ENCODE measurements at regions not wholly inside any gene's neighbourhood (a gene's known extent, or its start where the extent isn't known, plus 50 kb on each side); places are given as distances from the start of the nearest gene placed in this dataset.
"Not testable (repeated sequence)": the region's sequence is repeated elsewhere in the genome, so short reads cannot be mapped to it uniquely, and the experiment has no call there.

DNA sequence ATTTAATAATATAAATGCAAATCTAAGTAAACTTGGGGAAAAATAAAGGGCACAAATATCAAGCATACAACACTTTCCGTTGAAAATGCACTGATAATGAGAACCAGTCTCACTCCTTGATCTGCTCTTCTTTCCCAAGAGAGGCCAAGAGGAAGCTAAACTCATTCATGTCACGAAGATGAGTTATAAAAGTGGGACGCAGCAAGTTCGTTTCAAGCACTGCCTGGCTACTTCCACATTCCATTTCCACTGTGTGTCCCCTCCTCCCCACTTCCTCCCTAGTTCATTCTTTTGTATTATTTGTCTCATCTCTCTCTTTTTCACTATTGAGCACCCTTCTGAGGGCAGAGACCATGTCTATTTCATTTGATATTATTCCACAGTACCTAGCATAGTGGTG is 158.1 kb downstream of the SLC24A2 start:
- Histone ChIP-seq H3K27me3 (replicated peaks) (no peaks in the 10 kb centered on the region), H3K4me3 (ENCODE audit: low read depth, low read length) (no peak overlapping the region), H3K36me3 (replicated peaks) (no peaks in the 10 kb centered on the region), H3K27ac (no peak overlapping the region)
- DNase-seq, result no peak
- in situ Hi-C loops (cut with HindIII; ENCODE audit: low pct_ligation_motif_present, low sequenced_read_pairs), result no loop called here
- TF ChIP-seq, protein P1, sequence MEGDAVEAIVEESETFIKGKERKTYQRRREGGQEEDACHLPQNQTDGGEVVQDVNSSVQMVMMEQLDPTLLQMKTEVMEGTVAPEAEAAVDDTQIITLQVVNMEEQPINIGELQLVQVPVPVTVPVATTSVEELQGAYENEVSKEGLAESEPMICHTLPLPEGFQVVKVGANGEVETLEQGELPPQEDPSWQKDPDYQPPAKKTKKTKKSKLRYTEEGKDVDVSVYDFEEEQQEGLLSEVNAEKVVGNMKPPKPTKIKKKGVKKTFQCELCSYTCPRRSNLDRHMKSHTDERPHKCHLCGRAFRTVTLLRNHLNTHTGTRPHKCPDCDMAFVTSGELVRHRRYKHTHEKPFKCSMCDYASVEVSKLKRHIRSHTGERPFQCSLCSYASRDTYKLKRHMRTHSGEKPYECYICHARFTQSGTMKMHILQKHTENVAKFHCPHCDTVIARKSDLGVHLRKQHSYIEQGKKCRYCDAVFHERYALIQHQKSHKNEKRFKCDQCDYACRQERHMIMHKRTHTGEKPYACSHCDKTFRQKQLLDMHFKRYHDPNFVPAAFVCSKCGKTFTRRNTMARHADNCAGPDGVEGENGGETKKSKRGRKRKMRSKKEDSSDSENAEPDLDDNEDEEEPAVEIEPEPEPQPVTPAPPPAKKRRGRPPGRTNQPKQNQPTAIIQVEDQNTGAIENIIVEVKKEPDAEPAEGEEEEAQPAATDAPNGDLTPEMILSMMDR (IDR thresholded peaks at IDR 0.05; ENCODE audit: low read depth, low read length, missing control alignments), result no peak

DNA sequence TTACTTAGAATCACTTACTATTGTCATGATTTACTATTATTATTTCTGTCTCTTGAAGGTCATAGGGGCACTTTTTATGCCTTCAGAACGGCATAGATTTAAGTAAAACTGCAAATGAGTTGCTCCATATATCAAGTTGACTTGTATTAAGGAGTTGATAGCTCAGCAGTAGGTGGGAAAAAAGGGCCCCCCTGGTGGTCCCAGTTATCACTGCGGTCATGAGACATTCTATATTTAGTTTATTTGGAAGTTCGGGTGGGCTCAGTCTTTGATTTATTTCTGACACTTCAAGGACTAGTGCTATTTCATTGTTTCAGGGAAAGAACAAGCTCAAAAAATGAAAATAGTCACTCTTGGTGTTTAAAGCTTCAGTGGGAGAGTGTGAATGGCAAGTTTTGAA is 159.3 kb downstream of the SLC24A2 start:
- Histone ChIP-seq H3K27ac (no peak overlapping the region), H3K36me3 (replicated peaks) (no peaks in the 10 kb centered on the region), H3K27me3 (replicated peaks) (no peaks in the 10 kb centered on the region), H3K4me3 (ENCODE audit: low read depth, low read length) (no peak overlapping the region)
- no peak for DNase-seq
- TF ChIP-seq, protein P1 (IDR thresholded peaks at IDR 0.05; ENCODE audit: low read depth, low read length, missing control alignments), result no peak
- in situ Hi-C loops (cut with HindIII; ENCODE audit: low pct_ligation_motif_present, low sequenced_read_pairs), result no loop called here

DNA sequence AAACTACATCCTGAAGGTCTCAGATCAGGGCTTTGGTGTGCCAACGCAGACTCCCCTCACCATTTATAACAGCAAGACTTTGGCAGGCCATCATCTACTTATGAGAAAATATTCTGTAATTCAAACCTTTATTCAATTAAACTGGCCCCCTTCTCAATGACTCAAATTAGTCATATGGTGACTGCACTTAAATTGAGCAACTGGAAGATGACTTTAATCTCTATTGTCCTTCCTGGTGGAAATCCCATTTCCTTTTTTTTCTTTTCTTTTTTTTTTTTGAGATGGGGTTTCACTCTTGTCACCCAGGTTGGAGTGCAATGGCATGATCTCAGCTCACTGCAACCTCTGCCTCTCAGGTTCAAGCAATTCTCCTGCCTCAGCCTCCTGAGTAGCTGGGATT is 163.4 kb downstream of the SLC24A2 start:
- in situ Hi-C loops (cut with HindIII; ENCODE audit: low pct_ligation_motif_present, low sequenced_read_pairs); H3K36me3 ChIP-seq (replicated peaks); DNase-seq; H3K27ac ChIP-seq; H3K4me3 ChIP-seq (ENCODE audit: low read depth, low read length); H3K27me3 ChIP-seq (replicated peaks): not testable (repeated sequence)

DNA sequence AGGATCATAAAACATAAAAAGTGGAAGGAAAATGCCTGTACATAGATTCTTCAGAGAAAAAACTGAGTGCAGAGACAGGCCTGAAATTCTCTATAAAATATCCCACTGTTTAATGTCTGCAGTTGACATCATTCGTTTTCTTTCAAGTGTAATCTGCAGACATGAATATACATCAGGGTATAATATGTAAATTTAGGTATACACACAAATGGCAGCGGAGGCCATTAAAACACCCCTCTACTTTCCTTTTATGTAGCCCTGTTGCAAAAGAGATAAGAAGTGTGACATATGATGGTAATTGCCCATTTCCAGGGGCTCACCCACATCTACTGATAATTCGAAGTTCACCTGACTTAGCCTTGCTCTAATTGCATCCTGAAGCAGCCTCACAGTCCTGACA is 164.3 kb downstream of the SLC24A2 start:
- Histone ChIP-seq H3K4me3 (ENCODE audit: low read depth, low read length) (no peak overlapping the region), H3K27me3 (replicated peaks) (no peaks in the 10 kb centered on the region), H3K27ac (no peak overlapping the region), H3K36me3 (replicated peaks) (no peaks in the 10 kb centered on the region)
- in situ Hi-C loops (cut with HindIII; ENCODE audit: low pct_ligation_motif_present, low sequenced_read_pairs), result no loop called here
- TF ChIP-seq, protein P1 (IDR thresholded peaks at IDR 0.05; ENCODE audit: low read depth, low read length, missing control alignments), result no peak
- DNase-seq, result no peak

DNA sequence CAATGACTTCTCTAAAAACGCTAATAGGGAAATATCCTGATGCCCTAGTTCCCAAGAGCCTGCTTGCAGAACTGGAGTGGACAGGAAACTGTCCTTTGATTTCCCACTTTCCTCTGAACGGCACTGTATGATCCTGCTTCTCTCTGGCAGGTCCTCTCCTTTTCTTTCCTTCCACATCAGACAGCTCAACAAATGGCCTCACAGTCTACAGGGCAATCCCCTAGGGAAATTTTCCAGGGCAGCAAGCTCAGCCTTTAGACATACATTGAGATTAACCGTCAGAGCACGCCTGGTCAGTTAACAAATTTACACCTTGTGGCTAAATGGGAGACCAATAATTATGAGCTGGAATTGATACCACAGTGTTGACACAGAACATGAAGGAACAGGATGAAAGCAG is 164.9 kb downstream of the SLC24A2 start:
- Histone ChIP-seq H3K36me3 (replicated peaks) (no peaks in the 10 kb centered on the region), H3K27ac (no peak overlapping the region), H3K27me3 (replicated peaks) (no peaks in the 10 kb centered on the region), H3K4me3 (ENCODE audit: low read depth, low read length) (no peak overlapping the region)
- DNase-seq, result no peak
- in situ Hi-C loops (cut with HindIII; ENCODE audit: low pct_ligation_motif_present, low sequenced_read_pairs), result no loop called here
- TF ChIP-seq, protein P1 (IDR thresholded peaks at IDR 0.05; ENCODE audit: low read depth, low read length, missing control alignments), result no peak

DNA sequence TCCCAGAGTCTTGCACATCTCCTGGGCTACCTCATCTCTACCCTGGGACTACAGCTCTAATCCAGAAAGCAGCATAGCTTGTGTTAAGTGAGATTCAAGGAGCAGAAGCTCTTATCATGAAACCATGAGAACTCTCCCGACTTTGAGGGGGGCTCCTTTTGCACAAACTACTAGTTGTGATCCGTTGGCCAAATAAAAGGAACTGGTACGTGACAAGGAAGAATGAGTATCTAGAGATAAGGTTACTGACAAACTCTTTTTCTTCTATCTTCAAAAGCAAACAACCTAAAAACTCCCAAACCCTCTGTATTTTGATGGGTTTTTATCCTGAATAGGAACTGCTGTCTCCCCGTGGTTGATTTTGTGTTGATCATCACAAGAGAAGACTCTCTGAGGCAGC is 168.5 kb downstream of the SLC24A2 start:
- in situ Hi-C loops (cut with HindIII; ENCODE audit: low pct_ligation_motif_present, low sequenced_read_pairs), result no loop called here
- no peaks in the 10 kb centered on the region for H3K36me3 ChIP-seq (replicated peaks)
- H3K27me3 ChIP-seq (replicated peaks), result no peaks in the 10 kb centered on the region
- no peak overlapping the region for H3K27ac ChIP-seq
- TF ChIP-seq, protein P1 (IDR thresholded peaks at IDR 0.05; ENCODE audit: low read depth, low read length, missing control alignments), result no peak
- DNase-seq, result no peak
- H3K4me3 ChIP-seq (ENCODE audit: low read depth, low read length), result no peak overlapping the region

Data from brain microvascular endothelial cell (primary cell).